GM19025 (cell line): ENCODE measurements at regions not wholly inside any gene's neighbourhood (a gene's known extent, or its start where the extent isn't known, plus 50 kb on each side); places are given as distances from the start of the nearest gene placed in this dataset.

Experiments
- ATAC-seq: cut with Tn5 transposase; IDR thresholded peaks from one replicate; pipeline ENCODE4 v1.9.1; 2021; ENCODE audit warnings: mild to moderate bottlenecking, low read depth, moderate library complexity; ENCODE audit not compliant: unreplicated experiment

DNA sequence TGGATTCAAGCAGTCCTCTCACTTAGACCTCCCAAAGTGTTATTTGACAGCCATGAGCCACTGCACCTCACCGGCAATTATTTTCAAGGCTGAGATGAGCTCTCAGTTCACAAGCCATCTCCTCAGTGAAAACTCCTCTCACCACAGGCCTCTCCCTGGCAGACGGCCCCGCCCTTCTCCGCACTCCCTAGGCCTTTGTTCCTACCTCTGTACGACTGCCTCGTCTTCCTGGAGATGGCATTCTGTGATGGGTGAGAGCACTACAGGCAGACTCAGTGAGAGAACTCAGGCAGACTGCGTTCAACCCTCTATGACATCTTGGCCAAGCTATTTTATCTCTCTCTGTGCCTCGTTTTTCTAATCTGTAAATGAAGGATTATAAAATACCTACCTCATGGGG is 67.0 kb upstream of the TPM1 start:
- ATAC-seq: no peak

DNA sequence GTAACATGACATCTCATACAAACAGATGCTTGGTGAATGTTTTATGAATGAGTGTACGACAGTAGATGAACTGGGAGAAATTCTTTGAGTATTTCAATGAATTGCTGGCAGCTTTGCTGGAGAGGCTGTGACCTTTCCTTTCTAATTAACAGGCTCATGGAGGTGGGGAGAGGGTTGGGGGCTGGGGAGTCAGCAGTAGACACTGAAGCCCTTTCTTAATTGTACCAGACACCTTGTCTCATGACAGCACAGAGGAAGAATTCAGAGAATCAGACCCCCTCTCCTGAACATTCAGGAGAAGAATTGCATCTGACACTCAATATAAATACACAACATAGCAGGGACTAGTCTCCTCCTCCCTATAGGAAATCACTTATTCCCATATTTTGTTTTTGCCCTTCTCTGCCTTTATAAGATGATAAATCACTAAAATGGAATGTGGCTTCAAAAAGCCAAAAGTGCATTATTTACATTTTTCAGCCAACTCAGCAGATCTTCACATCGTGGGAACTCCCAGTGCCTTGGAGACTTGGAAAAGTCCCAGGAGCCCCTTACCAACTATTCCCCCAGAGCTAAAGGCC is 66.2 kb upstream of the TPM1 start:
- no peak for ATAC-seq

DNA sequence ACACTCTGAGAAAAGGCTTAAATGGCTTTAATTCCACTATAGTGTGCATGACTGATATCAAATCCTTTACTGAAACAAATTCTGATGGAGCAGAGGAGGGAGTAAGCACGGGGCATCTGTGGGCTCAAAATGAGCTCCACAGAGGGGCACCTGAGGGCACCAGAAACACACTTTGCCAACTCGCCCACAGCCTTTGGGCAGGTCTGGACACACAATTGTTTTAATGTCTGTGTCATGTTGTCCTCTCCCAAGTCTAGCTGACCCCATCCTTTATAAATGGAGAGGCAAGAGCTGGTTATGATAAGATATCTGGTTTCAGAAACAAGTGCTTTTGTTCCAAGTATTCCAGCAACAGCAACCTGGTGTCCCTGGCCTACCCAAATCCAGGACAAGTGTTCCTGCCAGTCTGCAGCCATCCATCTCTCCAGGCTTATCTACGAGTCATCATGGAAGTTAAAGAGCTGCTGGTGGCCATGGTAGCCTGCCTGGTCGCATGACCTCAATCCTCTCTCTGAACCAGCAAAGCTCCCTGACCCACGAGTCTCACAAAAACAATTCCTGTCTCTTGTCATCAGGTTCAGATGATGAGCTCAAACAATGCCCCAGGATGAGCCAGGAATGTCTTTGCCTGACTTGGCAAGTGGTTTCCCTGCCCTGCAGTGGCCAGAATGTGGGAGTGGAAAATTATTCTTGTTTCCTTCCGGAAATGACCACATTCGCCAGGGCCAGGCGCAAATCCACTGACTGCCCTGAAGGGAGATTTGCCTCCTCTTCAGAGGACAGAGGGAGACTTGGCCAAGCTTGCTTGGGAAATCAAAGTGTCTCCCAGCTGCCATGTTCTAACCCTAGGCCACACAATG is 64.4 kb upstream of the TPM1 start:
- no peak for ATAC-seq

DNA sequence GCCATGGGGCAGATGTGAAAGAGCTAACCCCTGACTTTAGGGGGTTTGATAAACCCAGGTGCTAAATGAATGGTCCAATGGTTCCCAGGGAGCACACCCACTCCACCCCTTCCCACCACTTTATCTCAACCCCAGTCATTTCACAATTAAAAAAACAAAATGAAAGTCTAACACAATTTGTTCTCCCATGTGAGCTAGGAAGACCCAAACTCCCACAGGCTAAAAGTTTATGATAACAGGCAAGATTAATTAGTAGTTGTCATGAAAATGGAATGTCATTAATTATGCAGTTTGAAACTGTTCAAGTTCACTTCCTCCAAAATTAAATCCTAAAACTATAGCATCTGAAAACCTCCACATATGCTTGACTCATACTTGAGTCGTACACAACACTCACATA is 63.3 kb upstream of the TPM1 start:
- ATAC-seq: no peak

DNA sequence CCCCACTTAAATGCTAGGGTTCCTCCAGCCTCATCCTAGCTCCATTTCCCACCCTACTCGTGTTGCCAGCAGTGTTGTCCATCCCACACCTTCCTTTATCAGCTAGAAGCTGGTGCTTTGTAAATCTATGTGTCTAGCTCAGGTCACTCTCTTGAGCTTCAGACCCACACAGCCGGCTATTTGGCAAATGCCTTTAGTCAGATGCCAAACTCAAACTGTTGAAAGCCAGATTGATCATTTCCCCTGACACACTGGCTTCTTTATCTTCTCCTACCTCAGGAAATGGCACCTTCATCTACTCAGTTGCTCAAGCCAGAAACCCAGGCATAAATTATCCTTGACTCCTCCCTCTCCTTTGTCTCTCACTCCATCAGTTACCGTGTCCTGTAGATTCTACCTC is 61.5 kb upstream of the TPM1 start:
- no peak for ATAC-seq

DNA sequence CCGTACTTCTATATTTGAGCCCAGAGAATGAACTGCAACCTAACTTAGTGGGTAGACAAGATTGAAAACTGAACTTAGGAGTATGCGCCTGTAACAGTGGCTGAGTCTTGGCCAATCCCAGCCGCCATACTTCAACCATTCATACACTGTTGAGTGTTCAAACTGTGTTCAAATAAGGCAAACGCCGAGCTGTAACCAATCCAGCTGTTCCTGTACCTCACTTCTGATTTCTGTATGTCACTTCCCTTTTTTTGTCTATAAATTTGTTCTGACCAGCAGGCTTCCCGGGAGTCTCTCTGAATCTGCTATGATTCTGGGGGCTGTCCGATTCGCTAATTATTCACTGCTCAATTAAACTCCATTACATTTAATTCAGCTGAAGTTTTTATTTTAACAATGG is 58.6 kb upstream of the TPM1 start:
- no peak for ATAC-seq

DNA sequence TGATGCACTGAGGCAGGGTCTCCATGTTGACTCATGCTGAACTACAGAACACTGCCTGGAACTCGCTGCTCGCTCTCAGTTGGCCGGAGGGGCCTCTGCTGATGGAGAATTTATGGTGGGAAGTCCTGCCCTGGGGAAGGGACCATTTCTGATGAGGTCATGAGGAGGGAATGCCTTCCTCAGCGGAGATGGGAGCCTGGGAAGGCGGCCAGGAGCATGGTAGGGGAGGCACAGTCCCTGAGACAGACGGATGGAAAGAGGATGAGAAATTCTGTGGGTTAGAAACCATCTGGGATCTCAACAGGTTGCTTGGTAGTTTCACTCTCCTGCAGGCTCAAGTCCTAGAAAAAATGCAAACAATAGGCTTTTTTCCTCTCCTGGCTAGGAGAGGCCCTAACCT is 56.8 kb upstream of the TPM1 start:
- no peak for ATAC-seq

DNA sequence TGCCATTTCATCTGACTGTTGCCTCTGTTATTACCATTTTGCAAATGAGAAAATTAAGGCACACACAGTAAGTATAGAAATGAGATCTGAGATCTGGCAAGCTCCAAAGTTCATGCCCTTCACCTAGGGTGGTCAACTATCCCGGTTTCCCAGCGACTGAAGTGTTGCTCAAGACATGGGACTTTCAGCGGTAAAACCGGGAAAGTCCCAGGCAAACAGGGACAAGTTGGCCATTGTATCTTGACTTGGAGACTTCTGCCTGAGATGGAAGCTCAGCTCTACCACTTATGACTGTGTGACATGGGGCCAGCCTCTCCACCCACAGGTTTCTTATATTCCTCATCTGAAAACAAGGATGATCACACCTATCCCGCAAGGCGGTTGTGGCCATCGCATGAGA is 55.6 kb upstream of the TPM1 start:
- no peak for ATAC-seq

DNA sequence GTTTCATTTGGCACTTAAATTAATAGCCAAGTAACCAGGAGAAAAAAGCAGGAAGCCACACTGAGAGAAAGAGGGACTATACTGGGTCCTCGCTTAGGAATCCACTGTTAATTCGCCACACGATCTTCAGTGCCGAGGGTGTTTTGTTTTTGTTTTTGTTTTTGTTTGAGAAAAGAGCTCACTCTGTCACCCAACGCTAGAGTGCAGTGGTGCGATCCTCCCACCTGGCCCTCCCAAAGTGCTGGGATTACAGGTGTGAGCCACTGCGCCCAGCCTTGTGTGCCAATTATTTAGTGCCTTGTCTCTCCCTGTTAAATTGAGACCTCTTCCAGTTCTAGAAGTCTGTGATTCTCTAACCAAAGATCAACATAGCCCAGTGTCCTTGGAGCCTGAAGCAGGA is 53.8 kb upstream of the TPM1 start:
- no peak for ATAC-seq

DNA sequence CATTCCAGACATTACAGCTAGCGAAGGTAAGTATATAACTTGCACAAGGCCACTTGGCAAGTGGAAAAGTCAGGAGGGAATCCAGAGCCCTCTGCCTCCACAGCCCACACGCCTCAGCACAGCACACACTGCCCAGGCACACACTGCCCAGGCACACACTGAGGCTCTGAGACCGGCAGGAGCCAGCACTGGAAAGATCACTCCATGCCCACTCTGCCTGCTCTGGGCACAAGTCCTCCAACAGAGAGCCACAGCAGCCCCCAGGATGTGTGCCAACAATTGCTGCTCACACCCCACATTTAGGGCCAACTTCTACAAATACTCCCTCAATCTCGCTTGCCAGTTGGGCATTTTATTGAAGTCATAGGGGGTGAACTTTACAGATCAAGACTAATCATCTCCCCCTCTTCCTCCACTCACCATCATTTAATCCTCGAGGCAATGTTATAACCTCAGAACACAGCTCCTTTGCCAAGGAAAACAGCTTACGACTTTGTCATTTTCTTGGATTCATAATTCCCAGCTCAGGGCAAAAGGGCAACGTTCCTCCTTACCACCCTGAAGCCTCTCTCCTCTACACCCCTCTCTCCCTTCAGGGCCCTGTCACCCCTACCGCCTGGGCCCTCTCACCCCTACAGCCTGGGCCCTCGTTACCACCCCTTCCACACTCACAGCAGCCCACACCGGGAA is 53.0 kb upstream of the TPM1 start:
- ATAC-seq: no peak

DNA sequence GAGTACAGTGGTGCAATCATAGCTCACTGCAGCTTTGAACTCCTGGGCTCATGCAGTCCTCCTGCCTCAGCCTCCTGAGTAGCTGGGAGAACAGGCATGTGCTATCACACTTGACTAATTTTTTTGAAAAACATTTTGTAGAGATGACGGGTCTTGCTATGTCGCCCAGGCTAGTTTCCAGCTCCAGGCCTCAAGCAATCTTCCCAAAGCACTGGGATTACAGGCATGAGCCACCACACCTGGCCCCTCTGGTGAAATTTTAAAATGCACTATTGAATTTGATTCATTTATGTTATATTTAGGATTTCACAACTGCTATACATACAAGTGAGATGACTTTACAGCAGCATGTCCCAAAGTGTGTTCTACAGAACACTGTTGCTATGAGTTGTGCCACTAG is 50.8 kb upstream of the TPM1 start:
- ATAC-seq: no peak

DNA sequence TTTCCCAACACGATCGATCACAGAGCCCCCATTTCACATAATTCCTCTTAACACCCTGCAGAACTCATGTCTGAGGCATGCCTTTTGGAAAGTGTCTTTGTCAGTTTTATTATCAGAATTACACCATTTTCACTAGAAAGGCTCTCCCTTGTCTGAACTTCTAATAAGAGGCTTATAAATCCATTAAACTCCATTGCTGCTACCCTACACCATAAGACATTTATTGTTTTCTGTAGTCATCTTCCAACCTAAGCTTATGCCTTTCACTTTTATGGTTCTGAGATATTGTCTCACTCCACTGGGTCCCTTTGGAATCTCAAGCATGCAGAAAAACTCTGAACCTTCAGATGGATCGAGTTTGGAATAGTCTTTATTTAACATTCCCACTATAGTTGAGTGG is 50.2 kb upstream of the TPM1 start:
- no peak for ATAC-seq
